SIG-M5 treated with dmso at 0.1 percent for 504 hours (cell line): ENCODE measurements at regions not wholly inside any gene's neighbourhood (a gene's known extent, or its start where the extent isn't known, plus 50 kb on each side); places are given as distances from the start of the nearest gene placed in this dataset.

Experiments
- DNase-seq: peaks from one replicate; lab custom pipeline; 2025; ENCODE audit not compliant: unreplicated experiment; lab: John Stamatoyannopoulos, UW

- DNase-seq = peak; percentile 33
These were observed 431.3 kb downstream of the MN1 start for GRCh38 chr22:27370269-27370668.

- DNase-seq = no peak
These were observed 430.6 kb downstream of the MN1 start for GRCh38 chr22:27370987-27371386.

GRCh38 chr22:27372364-27372763, 429.2 kb downstream of the MN1 start:
- no peak for DNase-seq

GRCh38 chr22:27372969-27373670, 428.4 kb downstream of the MN1 start:
- DNase-seq = peak; percentile 26

- DNase-seq = no peak
These were observed 423.9 kb downstream of the MN1 start for GRCh38 chr22:27377501-27378295.

- no peak for DNase-seq
These were observed 423.2 kb downstream of the MN1 start for GRCh38 chr22:27378311-27378800.

GRCh38 chr22:27378995-27379394, 422.6 kb downstream of the MN1 start:
- no peak for DNase-seq

- no peak for DNase-seq
These were observed 420.7 kb downstream of the MN1 start for GRCh38 chr22:27380855-27381254.

GRCh38 chr22:27381552-27381951, 420.0 kb downstream of the MN1 start:
- DNase-seq = no peak

- DNase-seq = no peak
These were observed 419.4 kb downstream of the MN1 start for GRCh38 chr22:27381960-27382742.

- DNase-seq = no peak
These were observed 418.6 kb downstream of the MN1 start for GRCh38 chr22:27382947-27383346.

GRCh38 chr22:27383896-27384295, 417.7 kb downstream of the MN1 start:
- DNase-seq = no peak

- DNase-seq = no peak
These were observed 416.1 kb downstream of the MN1 start for GRCh38 chr22:27385261-27385998.

- no peak for DNase-seq
These were observed 415.4 kb downstream of the MN1 start for GRCh38 chr22:27386186-27386585.

- no peak for DNase-seq
These were observed 414.0 kb downstream of the MN1 start for GRCh38 chr22:27387561-27387960.

GRCh38 chr22:27388090-27388600, 413.4 kb downstream of the MN1 start:
- DNase-seq = no peak

GRCh38 chr22:27389727-27390075, 411.9 kb downstream of the MN1 start:
- DNase-seq = no peak

GRCh38 chr22:27391092-27391770, 410.3 kb downstream of the MN1 start:
- no peak for DNase-seq

- no peak for DNase-seq
These were observed 408.2 kb downstream of the MN1 start for GRCh38 chr22:27393371-27393770.

GRCh38 chr22:27394806-27395404, 406.7 kb downstream of the MN1 start:
- no peak for DNase-seq
